ENCODE measurements at regions not wholly inside any gene's neighbourhood (a gene's known extent, or its start where the extent isn't known, plus 50 kb on each side); places are given as distances from the start of the nearest gene placed in this dataset.

- H3K4ac ChIP-seq (ENCODE audit: low read depth, low read length), result no peak overlapping the region
- no peak overlapping the region for H3K23ac ChIP-seq (ENCODE audit: low read depth, low read length)
- no peaks in the 10 kb centered on the region for H4K20me1 ChIP-seq (ENCODE audit: insufficient read depth, low read length)
- H3K18ac ChIP-seq (ENCODE audit: low read depth, low read length), result no peak overlapping the region
- ATAC-seq (ENCODE audit: low read depth) (no peak), DNase-seq (no peak)
- H2AK5ac ChIP-seq (ENCODE audit: low read depth, low read length), result no peak overlapping the region
- TF ChIP-seq BHLHE40 (IDR thresholded peaks at IDR 0.05; ENCODE audit: low read depth, low read length) (no peak), FOS (IDR thresholded peaks at IDR 0.05; ENCODE audit: low read depth, low read length) (no peak), MAZ (IDR thresholded peaks at IDR 0.05; ENCODE audit: borderline replicate concordance, low read depth, low read length) (no peak), CEBPB (IDR thresholded peaks at IDR 0.05; ENCODE audit: low read depth, low read length) (no peak), MAFK (IDR thresholded peaks at IDR 0.05; ENCODE audit: low read depth, low read length) (no peak), MXI1 (IDR thresholded peaks at IDR 0.05; ENCODE audit: borderline replicate concordance, low read depth, low read length) (no peak), SMC3 (IDR thresholded peaks at IDR 0.05; ENCODE audit: low read depth, low read length) (no peak), RCOR1 (IDR thresholded peaks at IDR 0.05; ENCODE audit: insufficient replicate concordance, low read length) (no peak), RAD21 (IDR thresholded peaks at IDR 0.05; ENCODE audit: low read length) (no peak), CTCF (conservative IDR thresholded peaks at IDR 0.05; ENCODE audit: low read depth, low read length) (no peak), ELK1 (IDR thresholded peaks at IDR 0.05; ENCODE audit: borderline replicate concordance, low read depth, low read length) (no peak), RFX5 (IDR thresholded peaks at IDR 0.05; ENCODE audit: low read depth, low read length) (no peak), NFE2L2 (IDR thresholded peaks at IDR 0.05; ENCODE audit: low read depth, low read length) (no peak), CHD1 (IDR thresholded peaks at IDR 0.05; ENCODE audit: low read depth, low read length) (no peak), USF2 (IDR thresholded peaks at IDR 0.05; ENCODE audit: low read depth, low read length) (no peak), POLR2A (IDR thresholded peaks at IDR 0.05; ENCODE audit: low read depth, low read length) (no peak)
- no TSS peak for BruUV-seq (replicated peaks)
- H3K9me1 ChIP-seq (ENCODE audit: insufficient read depth, low read length), result no peaks in the 10 kb centered on the region
- H3K4me1 ChIP-seq (ENCODE audit: control insufficient read depth, insufficient read depth, low read length), result no peaks in the 10 kb centered on the region
- H3K27ac ChIP-seq (ENCODE audit: insufficient read depth, low read length), result no peak overlapping the region
- H2BK5ac ChIP-seq (ENCODE audit: low read depth, low read length, poor library complexity, severe bottlenecking), result no peak overlapping the region
- no peak overlapping the region for H2AK9ac ChIP-seq (replicated peaks; ENCODE audit: low read depth, low read length, poor library complexity)
- ChIA-PET CTCF (interaction anchor here (1.1 to 1.2 kb wide), 2 partner anchors 10 to 16 kb away, joined by 3 read pairs; no protein-coding TSS in a partner anchor), POLR2A (ENCODE audit: unreplicated experiment) (no interaction called here)
- no peak overlapping the region for H2BK15ac ChIP-seq (ENCODE audit: low read depth, low read length)
- no peak overlapping the region for H3K9ac ChIP-seq (ENCODE audit: low read depth, low read length)
- intact Hi-C loops (cut with micrococcal nuclease), result no loop called here
- no peaks in the 10 kb centered on the region for H3K36me3 ChIP-seq (ENCODE audit: control insufficient read depth, insufficient read depth, low read length)
- H3K4me3 ChIP-seq (ENCODE audit: insufficient read depth, low read depth, low read length), result no peak overlapping the region
- WGBS, 2 experiments (ENCODE audit: extremely low coverage in 2 of 2, insufficient read length in 1 of 2), result no CpG with 5 or more reads among the region's 3 CpGs
- in situ Hi-C loops (cut with MboI; ENCODE audit: low sequenced_read_pairs), result no loop called here
- no peak overlapping the region for H4K8ac ChIP-seq (ENCODE audit: low read depth in 2 of 2, low read length in 2 of 2)
- dilution Hi-C loops (cut with HindIII; ENCODE audit: low sequenced_read_pairs, unreplicated experiment), result no loop called here
- H3K27me3 ChIP-seq (ENCODE audit: control insufficient read depth, insufficient read depth, low read length), result no peaks in the 10 kb centered on the region
- no peak overlapping the region for H4K91ac ChIP-seq (ENCODE audit: insufficient read depth, low read depth, low read length)
- no peak overlapping the region for H2BK120ac ChIP-seq (ENCODE audit: low read depth, low read length)
- no peak overlapping the region for H4K5ac ChIP-seq (ENCODE audit: low read depth, low read length)
- H3K9me3 ChIP-seq (ENCODE audit: control insufficient read depth, insufficient read depth, low read length), result no peaks in the 10 kb centered on the region; the same call in 1 of the 2 replicates
- no peaks in the 10 kb centered on the region for H3K79me1 ChIP-seq (ENCODE audit: low read depth in 1 of 2, low read length in 2 of 2)
- H3K56ac ChIP-seq (ENCODE audit: extremely low read depth, insufficient read depth, low read length), result no peak overlapping the region
- no peak overlapping the region for H2BK20ac ChIP-seq (ENCODE audit: low read depth, low read length)
- H2AFZ ChIP-seq (replicated peaks; ENCODE audit: low read length, poor library complexity), result no peak overlapping the region
- no peak overlapping the region for H3K14ac ChIP-seq (replicated peaks; ENCODE audit: low read depth, low read length)
- H3K4me2 ChIP-seq (ENCODE audit: low read depth, low read length), result no peak overlapping the region
Measured at GRCh38 chr9:84413301-84413700, 72.7 kb upstream of the SLC28A3 start.

All from IMR-90 (cell line).